ENCODE measurements at regions not wholly inside any gene's neighbourhood (a gene's known extent, or its start where the extent isn't known, plus 50 kb on each side); places are given as distances from the start of the nearest gene placed in this dataset.

DNA sequence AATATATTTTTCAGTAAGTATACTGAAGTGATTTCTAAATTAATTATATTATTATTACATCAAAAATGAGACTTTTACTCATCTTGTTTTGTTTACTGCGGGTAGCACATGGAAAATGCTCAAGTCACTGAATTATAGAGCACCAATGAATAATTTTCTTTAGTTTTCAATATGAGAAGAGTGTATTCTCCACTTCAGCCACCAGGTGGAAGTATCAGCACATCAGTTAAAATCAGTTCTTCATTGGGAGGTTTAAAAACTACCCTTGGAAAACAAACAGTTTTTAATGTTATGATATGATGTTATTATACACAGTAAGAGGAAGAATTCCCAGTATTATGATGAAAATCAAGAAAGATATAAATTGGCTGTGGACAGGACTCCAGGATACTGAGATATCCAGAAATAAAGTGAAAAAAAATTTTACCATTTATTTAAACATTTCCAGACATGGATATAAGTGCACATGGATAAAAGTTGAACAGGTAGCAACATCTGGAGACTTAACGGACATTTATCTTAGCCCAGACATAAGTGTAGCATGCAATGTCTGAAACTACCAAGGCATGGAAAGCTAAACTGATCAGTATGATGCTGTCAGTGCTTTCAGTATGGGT is 467.3 kb downstream of the KCNJ2 start:
- no peaks in the 10 kb centered on the region for H3K4me1 ChIP-seq
- intact Hi-C loops (cut with DNase I; ENCODE audit: low total_unique reads) = no loop called here
- no peak overlapping the region for H3K4me3 ChIP-seq
- H3K27me3 ChIP-seq = no peaks in the 10 kb centered on the region
- no peaks in the 10 kb centered on the region for H3K36me3 ChIP-seq
- TF ChIP-seq, protein P1, sequence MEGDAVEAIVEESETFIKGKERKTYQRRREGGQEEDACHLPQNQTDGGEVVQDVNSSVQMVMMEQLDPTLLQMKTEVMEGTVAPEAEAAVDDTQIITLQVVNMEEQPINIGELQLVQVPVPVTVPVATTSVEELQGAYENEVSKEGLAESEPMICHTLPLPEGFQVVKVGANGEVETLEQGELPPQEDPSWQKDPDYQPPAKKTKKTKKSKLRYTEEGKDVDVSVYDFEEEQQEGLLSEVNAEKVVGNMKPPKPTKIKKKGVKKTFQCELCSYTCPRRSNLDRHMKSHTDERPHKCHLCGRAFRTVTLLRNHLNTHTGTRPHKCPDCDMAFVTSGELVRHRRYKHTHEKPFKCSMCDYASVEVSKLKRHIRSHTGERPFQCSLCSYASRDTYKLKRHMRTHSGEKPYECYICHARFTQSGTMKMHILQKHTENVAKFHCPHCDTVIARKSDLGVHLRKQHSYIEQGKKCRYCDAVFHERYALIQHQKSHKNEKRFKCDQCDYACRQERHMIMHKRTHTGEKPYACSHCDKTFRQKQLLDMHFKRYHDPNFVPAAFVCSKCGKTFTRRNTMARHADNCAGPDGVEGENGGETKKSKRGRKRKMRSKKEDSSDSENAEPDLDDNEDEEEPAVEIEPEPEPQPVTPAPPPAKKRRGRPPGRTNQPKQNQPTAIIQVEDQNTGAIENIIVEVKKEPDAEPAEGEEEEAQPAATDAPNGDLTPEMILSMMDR (IDR thresholded peaks at IDR 0.05) = peak in 5 of 7 experiments; percentile 44 to 84 (median 67)
- TF ChIP-seq EP300 (IDR thresholded peaks at IDR 0.05) = no peak
- no peak for TF ChIP-seq POLR2A (IDR thresholded peaks at IDR 0.05)
- 10 to 27% (median 22%) methylated on average over 2 of the region's 2 CpGs for WGBS, 5 donors
- no peak overlapping the region for H3K27ac ChIP-seq
- peak in 1 of 2 donors; percentile 74 for DNase-seq
- no peaks in the 10 kb centered on the region for H3K9me3 ChIP-seq

DNA sequence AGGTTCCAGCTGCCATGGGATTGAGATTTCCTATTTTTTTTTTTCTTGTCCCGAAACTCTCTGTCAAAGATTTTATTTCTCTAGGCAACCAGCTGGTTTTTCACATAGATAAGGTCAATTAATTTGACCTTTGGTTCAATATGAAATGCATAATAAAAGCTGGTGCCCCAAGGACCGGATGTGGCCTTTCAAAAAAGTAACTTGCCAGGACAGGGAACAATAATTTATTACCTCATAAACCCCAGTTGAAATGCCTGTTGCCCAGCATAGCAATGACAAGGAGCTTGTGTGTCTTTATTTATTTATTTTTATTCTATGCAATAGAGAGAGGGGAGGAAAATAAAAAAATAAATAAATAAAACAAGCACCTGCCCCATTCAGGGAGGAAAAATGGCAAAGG is 472.7 kb downstream of the KCNJ2 start:
- Histone ChIP-seq H3K27ac (no peak overlapping the region), H3K4me3 (no peak overlapping the region), H3K27me3 (no peaks in the 10 kb centered on the region), H3K9me3 (peaks cover 0 to 7% (median 5%) of the 10 kb centered on the region in 4 donors), H3K36me3 (no peaks in the 10 kb centered on the region), H3K4me1 (no peaks in the 10 kb centered on the region)
- intact Hi-C loops (cut with DNase I; ENCODE audit: low total_unique reads) = no loop called here
- DNase-seq = no peak
- TF ChIP-seq EP300 (IDR thresholded peaks at IDR 0.05) (no peak), POLR2A (IDR thresholded peaks at IDR 0.05) (no peak), POLR2AphosphoS5 (IDR thresholded peaks at IDR 0.05) (no peak)
- TF ChIP-seq, protein P1 (IDR thresholded peaks at IDR 0.05) = no peak
- 76 to 87% (median 81%) methylated on average over 2 of the region's 2 CpGs for WGBS, 5 donors

DNA sequence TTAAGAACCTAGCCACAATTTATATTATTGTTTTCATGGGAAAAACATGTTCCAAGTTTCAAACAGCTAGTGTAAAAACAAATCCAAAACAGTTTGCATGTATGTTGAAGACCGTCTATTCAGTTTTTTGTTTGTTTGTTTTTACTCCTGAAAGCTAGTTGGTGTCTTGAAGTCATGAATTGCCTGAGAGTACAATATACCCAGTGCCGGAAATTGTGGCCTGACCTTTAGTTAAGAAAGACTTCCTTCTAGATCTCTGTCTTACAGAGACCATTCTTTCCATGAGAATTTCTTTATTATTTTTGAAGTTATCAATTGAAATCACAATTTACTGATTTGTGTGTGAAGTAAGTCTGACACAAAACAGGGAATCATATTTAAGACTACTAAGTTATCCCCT is 474.8 kb downstream of the KCNJ2 start:
- TF ChIP-seq POLR2AphosphoS5 (IDR thresholded peaks at IDR 0.05) (no peak), POLR2A (IDR thresholded peaks at IDR 0.05) (no peak), EP300 (IDR thresholded peaks at IDR 0.05) (no peak)
- TF ChIP-seq, protein P1 (IDR thresholded peaks at IDR 0.05) = no peak
- H3K27me3 ChIP-seq = no peaks in the 10 kb centered on the region
- H3K9me3 ChIP-seq = peaks cover 0 to 7% (median 5%) of the 10 kb centered on the region in 4 donors
- H3K27ac ChIP-seq = no peak overlapping the region
- no peak overlapping the region for H3K4me3 ChIP-seq
- WGBS, 5 donors = 62 to 76% (median 72%) methylated on average over 2 of the region's 2 CpGs
- no peaks in the 10 kb centered on the region for H3K36me3 ChIP-seq
- peak in 1 of 2 donors; percentile 13 for DNase-seq
- intact Hi-C loops (cut with DNase I; ENCODE audit: low total_unique reads) = no loop called here
- H3K4me1 ChIP-seq = no peaks in the 10 kb centered on the region

DNA sequence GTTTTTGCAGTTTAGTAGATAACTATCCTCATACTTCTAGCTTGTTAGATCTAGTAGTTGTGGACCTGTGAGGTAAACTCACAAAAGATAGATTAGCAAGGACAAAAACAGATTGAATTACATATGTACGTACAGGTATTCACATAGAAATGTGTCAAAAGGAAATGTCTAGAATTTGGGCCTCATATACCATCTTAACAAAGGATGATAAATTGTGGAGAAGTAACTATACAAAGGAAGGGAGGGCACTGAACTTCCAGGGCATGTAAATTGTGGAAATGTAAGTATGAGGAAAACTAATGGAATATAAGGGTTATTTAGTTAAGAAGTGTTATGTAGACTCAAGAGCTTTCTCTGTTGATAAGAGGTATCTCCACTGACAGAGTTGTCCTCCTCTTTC is 477.3 kb downstream of the KCNJ2 start:
- no peaks in the 10 kb centered on the region for H3K36me3 ChIP-seq
- H3K9me3 ChIP-seq = peaks cover 0 to 7% (median 5%) of the 10 kb centered on the region in 4 donors
- TF ChIP-seq POLR2A (IDR thresholded peaks at IDR 0.05) (no peak), EP300 (IDR thresholded peaks at IDR 0.05) (no peak), POLR2AphosphoS5 (IDR thresholded peaks at IDR 0.05) (no peak)
- TF ChIP-seq, protein P1 (IDR thresholded peaks at IDR 0.05) = no peak
- no peak overlapping the region for H3K27ac ChIP-seq
- WGBS, 5 donors = 88 to 97% (median 93%) methylated on average over 1 of the region's 1 CpG
- H3K4me1 ChIP-seq = no peaks in the 10 kb centered on the region
- intact Hi-C loops (cut with DNase I; ENCODE audit: low total_unique reads) = no loop called here
- H3K4me3 ChIP-seq = no peak overlapping the region
- DNase-seq = no peak
- H3K27me3 ChIP-seq = no peaks in the 10 kb centered on the region

Data from stomach (tissue), 8 donors.